H9 (cell line): ENCODE measurements at regions not wholly inside any gene's neighbourhood (a gene's known extent, or its start where the extent isn't known, plus 50 kb on each side); places are given as distances from the start of the nearest gene placed in this dataset.

ENCODE experiments used
- DNase-seq: peaks from one replicate; pipeline ENCODE4 v3.0.0-alpha.2; 2017
- H2AFZ ChIP-seq: one replicate; pipeline ENCODE4 v1.6.1; 2013; ENCODE audit warnings: mild to moderate bottlenecking, low read length, control low read depth, moderate library complexity
- H2AK5ac ChIP-seq: 2 replicates; pipeline ENCODE4 v1.6.1; 2013; ENCODE audit warnings: low read length, control low read depth, mixed read lengths; ENCODE audit not compliant: insufficient read length
- H2BK120ac ChIP-seq: one replicate; pipeline ENCODE4 v1.6.1; 2013; ENCODE audit warnings: low read depth, mild to moderate bottlenecking, low read length, control low read depth, inconsistent platforms; ENCODE audit not compliant: poor library complexity, severe bottlenecking
- H2BK12ac ChIP-seq: 2 replicates; pipeline ENCODE4 v1.6.1; 2013; ENCODE audit warnings: low read length, control low read depth, mixed read lengths, low read depth; ENCODE audit not compliant: insufficient read length
- H2BK15ac ChIP-seq: 2 replicates; pipeline ENCODE4 v1.6.1; 2013; ENCODE audit warnings: low read depth, low read length, control low read depth
- H2BK20ac ChIP-seq: one replicate; pipeline ENCODE4 v1.6.1; 2013; ENCODE audit warnings: low read depth, mild to moderate bottlenecking, low read length, control low read depth, inconsistent platforms; ENCODE audit not compliant: poor library complexity, severe bottlenecking
- H2BK5ac ChIP-seq: 2 replicates; pipeline ENCODE4 v1.6.1; 2013; ENCODE audit warnings: low read length, control low read depth, mixed read lengths; ENCODE audit not compliant: insufficient read length
- H3K14ac ChIP-seq: 2 replicates; pipeline ENCODE4 v1.6.1; 2013; ENCODE audit warnings: low read length, control low read depth; ENCODE audit not compliant: insufficient read depth
- H3K18ac ChIP-seq: 2 replicates; pipeline ENCODE4 v1.6.1; 2013; ENCODE audit warnings: low read depth, mild to moderate bottlenecking, mixed read lengths, low read length, control low read depth; ENCODE audit not compliant: insufficient read length
- H3K23ac ChIP-seq: 2 replicates; pipeline ENCODE4 v1.6.1; 2013; ENCODE audit warnings: low read length, control low read depth, mixed read lengths, low read depth; ENCODE audit not compliant: insufficient read length
- H3K23me2 ChIP-seq: 2 replicates; pipeline ENCODE4 v1.6.1; 2013; ENCODE audit warnings: low read depth, mild to moderate bottlenecking, mixed read lengths, low read length, control low read depth; ENCODE audit not compliant: insufficient read length, poor library complexity, severe bottlenecking
- H3K27ac ChIP-seq: 2 replicates; pipeline ENCODE4 v1.5.1; 2013; ENCODE audit warnings: low read length, control low read depth, mixed read lengths, low read depth; ENCODE audit not compliant: insufficient read length
- H3K27me3 ChIP-seq: 2 replicates; pipeline ENCODE4 v1.6.1; 2013; ENCODE audit warnings: low read length, control low read depth, inconsistent platforms; ENCODE audit not compliant: insufficient read depth
- H3K4ac ChIP-seq: 2 replicates; pipeline ENCODE4 v1.6.1; 2013; ENCODE audit warnings: low read depth, mild to moderate bottlenecking, control low read depth, inconsistent platforms, low read length, moderate library complexity
- H3K4me1 ChIP-seq: 2 replicates; pipeline ENCODE4 v1.6.1; 2013; ENCODE audit warnings: low read length, control low read depth, inconsistent platforms; ENCODE audit not compliant: insufficient read depth
- H3K4me2 ChIP-seq: 2 replicates; pipeline ENCODE4 v1.6.1; 2013; ENCODE audit warnings: low read length, control low read depth, mixed read lengths; ENCODE audit not compliant: insufficient read length, insufficient read depth
- H3K56ac ChIP-seq: 2 replicates; pipeline ENCODE4 v1.6.1; 2013; ENCODE audit warnings: low read depth, mild to moderate bottlenecking, mixed read lengths, low read length, control low read depth; ENCODE audit not compliant: insufficient read length
- H3K79me1 ChIP-seq: 2 replicates; pipeline ENCODE4 v1.6.1; 2013; ENCODE audit warnings: low read depth, mild to moderate bottlenecking, moderate library complexity, low read length, control low read depth, inconsistent platforms; ENCODE audit not compliant: insufficient read depth, poor library complexity, severe bottlenecking
- H3K79me2 ChIP-seq: 2 replicates; pipeline ENCODE4 v1.6.1; 2013; ENCODE audit warnings: low read length, control low read depth, inconsistent platforms; ENCODE audit not compliant: insufficient read depth
- H3K9ac ChIP-seq: 2 replicates; pipeline ENCODE4 v1.6.1; 2013; ENCODE audit warnings: low read length, control low read depth, mixed read lengths; ENCODE audit not compliant: insufficient read length; ENCODE audit errors: extremely low read depth
- H3K9me3 ChIP-seq: one replicate; pipeline ENCODE4 v1.6.1; 2013; ENCODE audit warnings: low read depth, low read length, inconsistent platforms; ENCODE audit not compliant: control insufficient read depth
- H3T11ph ChIP-seq: one replicate; pipeline ENCODE4 v1.6.1; 2013; ENCODE audit warnings: mild to moderate bottlenecking, low read length, control low read depth, inconsistent platforms
- H4K20me1 ChIP-seq: one replicate; pipeline ENCODE4 v1.6.1; 2013; ENCODE audit not compliant: control insufficient read depth, insufficient read length, insufficient read depth
- H4K5ac ChIP-seq: 2 replicates; pipeline ENCODE4 v1.6.1; 2013; ENCODE audit warnings: low read depth, mild to moderate bottlenecking, mixed read lengths, low read length, control low read depth; ENCODE audit not compliant: insufficient read length
- H4K8ac ChIP-seq: replicated peaks from 2 replicates; pipeline ENCODE4 v1.6.1; 2013; ENCODE audit warnings: low read length, control low read depth, mixed read lengths, low read depth; ENCODE audit not compliant: insufficient read length
- H4K91ac ChIP-seq: 2 replicates; pipeline ENCODE4 v1.6.1; 2013; ENCODE audit warnings: low read depth, mild to moderate bottlenecking, moderate library complexity, mixed read lengths, low read length, control low read depth; ENCODE audit not compliant: insufficient read length
- H3K27ac Mint-ChIP-seq, 3 experiments: 2 replicates in 2 of 3; 3 replicates in 1 of 3; pipeline ENCODE4 v1.8.0; 2020 to 2021; ENCODE audit warnings: mixed read lengths in 3 of 3, mild to moderate bottlenecking in 1 of 3, moderate library complexity in 1 of 3
- H3K27me3 Mint-ChIP-seq: 2 replicates; pipeline ENCODE4 v1.8.0; 2021; ENCODE audit warnings: low read depth, mild to moderate bottlenecking, moderate library complexity, mixed read lengths
- H3K36me3 Mint-ChIP-seq, 3 experiments: 2 replicates in 2 of 3; 3 replicates in 1 of 3; pipeline ENCODE4 v1.8.0; 2020 to 2021; ENCODE audit warnings: low read depth in 3 of 3, mixed read lengths in 3 of 3; ENCODE audit not compliant: insufficient read depth in 1 of 3
- H3K4me1 Mint-ChIP-seq, 2 experiments: 2 replicates each; pipeline ENCODE4 v1.8.0; 2020; ENCODE audit warnings: mixed read lengths in 2 of 2
- H3K4me3 Mint-ChIP-seq, 2 experiments: 2 replicates in 1 of 2; 3 replicates in 1 of 2; pipeline ENCODE4 v1.8.0; 2020 to 2021; ENCODE audit warnings: mild to moderate bottlenecking in 2 of 2, mixed read lengths in 2 of 2, moderate library complexity in 1 of 2
- H3K9me3 Mint-ChIP-seq, 2 experiments: 2 replicates in 1 of 2; 3 replicates in 1 of 2; pipeline ENCODE4 v1.8.0; 2020; ENCODE audit warnings: mild to moderate bottlenecking in 2 of 2, mixed read lengths in 2 of 2, moderate library complexity in 1 of 2
- WGBS: extraction: QIAGEN DNeasy Blood & Tissue Kit; methylation state at CpG from one replicate; pipeline ENCODE4 v1.1.7; 2013; ENCODE audit warnings: missing lambda C conversion rate, low lambda C conversion rate, mixed read lengths; ENCODE audit not compliant: insufficient read length; ENCODE audit errors: extremely low coverage; 5-methylcytosine and 5-hydroxymethylcytosine counted together
- TF ChIP-seq, protein P1 (sequence below): fragments of 200-600 bp; sonication (generic); conservative IDR thresholded peaks from 3 replicates; pipeline ENCODE4 v1.8.0; 2021; ENCODE audit warnings: antibody characterized with exemption, mild to moderate bottlenecking

DNA sequence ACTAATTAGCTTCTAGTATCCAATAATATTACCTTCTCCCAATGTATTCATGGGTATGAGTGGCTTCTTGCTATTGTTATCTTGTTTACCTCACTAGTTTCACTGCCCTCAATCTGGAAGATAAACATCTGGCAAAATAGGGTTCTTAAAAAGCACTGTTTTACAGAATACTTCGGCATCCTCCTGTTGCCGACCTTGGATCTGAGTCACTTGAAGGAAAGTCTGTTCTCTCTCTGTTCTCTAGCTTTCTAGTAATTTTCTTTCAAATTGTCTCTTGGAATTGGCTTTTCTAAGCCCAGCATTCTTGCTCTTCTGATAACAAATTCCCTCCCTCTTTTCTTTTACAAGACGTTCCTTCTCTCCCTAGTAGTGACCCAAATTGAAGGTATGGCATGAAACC lies 189.5 kb downstream of the KITLG start:
- no peaks in the 10 kb centered on the region for H3K79me1 ChIP-seq
- no peak for DNase-seq
- H4K91ac ChIP-seq, result no peak overlapping the region
- H2BK20ac ChIP-seq, result no peak overlapping the region
- Mint-ChIP-seq H3K9me3 (peaks cover 0 to 10% of the 10 kb centered on the region in 2 experiments; a peak in 2 of 5 replicates), H3K27ac (no peak overlapping the region), H3K4me3 (no peak overlapping the region), H3K4me1 (no peaks in the 10 kb centered on the region), H3K27me3 (no peaks in the 10 kb centered on the region), H3K36me3 (peaks cover 0 to 4% (median 0%) of the 10 kb centered on the region in 3 experiments; a peak in 3 of 7 replicates)
- H2BK5ac ChIP-seq, result no peak overlapping the region
- no peak overlapping the region for H3K18ac ChIP-seq
- H3K14ac ChIP-seq, result no peak overlapping the region
- H3K79me2 ChIP-seq, result no peaks in the 10 kb centered on the region
- no peak overlapping the region for H3K9ac ChIP-seq
- no peak overlapping the region for H2BK120ac ChIP-seq
- no CpG with 5 or more reads among the region's 3 CpGs for WGBS
- H2BK15ac ChIP-seq, result no peak overlapping the region
- H3K23ac ChIP-seq, result no peak overlapping the region
- no peak overlapping the region for H3K56ac ChIP-seq
- H3K9me3 ChIP-seq, result no peaks in the 10 kb centered on the region
- no peak overlapping the region for H3K4me2 ChIP-seq
- no peak overlapping the region for H4K5ac ChIP-seq
- TF ChIP-seq, protein P1, sequence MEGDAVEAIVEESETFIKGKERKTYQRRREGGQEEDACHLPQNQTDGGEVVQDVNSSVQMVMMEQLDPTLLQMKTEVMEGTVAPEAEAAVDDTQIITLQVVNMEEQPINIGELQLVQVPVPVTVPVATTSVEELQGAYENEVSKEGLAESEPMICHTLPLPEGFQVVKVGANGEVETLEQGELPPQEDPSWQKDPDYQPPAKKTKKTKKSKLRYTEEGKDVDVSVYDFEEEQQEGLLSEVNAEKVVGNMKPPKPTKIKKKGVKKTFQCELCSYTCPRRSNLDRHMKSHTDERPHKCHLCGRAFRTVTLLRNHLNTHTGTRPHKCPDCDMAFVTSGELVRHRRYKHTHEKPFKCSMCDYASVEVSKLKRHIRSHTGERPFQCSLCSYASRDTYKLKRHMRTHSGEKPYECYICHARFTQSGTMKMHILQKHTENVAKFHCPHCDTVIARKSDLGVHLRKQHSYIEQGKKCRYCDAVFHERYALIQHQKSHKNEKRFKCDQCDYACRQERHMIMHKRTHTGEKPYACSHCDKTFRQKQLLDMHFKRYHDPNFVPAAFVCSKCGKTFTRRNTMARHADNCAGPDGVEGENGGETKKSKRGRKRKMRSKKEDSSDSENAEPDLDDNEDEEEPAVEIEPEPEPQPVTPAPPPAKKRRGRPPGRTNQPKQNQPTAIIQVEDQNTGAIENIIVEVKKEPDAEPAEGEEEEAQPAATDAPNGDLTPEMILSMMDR, result no peak
- H2AFZ ChIP-seq, result no peak overlapping the region
- H3T11ph ChIP-seq, result no peak overlapping the region
- H4K20me1 ChIP-seq, result no peaks in the 10 kb centered on the region
- no peaks in the 10 kb centered on the region for H3K23me2 ChIP-seq
- H3K4ac ChIP-seq, result no peak overlapping the region
- no peak overlapping the region for H2BK12ac ChIP-seq
- no peaks in the 10 kb centered on the region for H3K4me1 ChIP-seq
- H4K8ac ChIP-seq, result no peak overlapping the region
- no peak overlapping the region for H2AK5ac ChIP-seq
- no peaks in the 10 kb centered on the region for H3K27me3 ChIP-seq
- H3K27ac ChIP-seq, result no peak overlapping the region
